ENCODE measurements at regions not wholly inside any gene's neighbourhood (a gene's known extent, or its start where the extent isn't known, plus 50 kb on each side); places are given as distances from the start of the nearest gene placed in this dataset.

DNA sequence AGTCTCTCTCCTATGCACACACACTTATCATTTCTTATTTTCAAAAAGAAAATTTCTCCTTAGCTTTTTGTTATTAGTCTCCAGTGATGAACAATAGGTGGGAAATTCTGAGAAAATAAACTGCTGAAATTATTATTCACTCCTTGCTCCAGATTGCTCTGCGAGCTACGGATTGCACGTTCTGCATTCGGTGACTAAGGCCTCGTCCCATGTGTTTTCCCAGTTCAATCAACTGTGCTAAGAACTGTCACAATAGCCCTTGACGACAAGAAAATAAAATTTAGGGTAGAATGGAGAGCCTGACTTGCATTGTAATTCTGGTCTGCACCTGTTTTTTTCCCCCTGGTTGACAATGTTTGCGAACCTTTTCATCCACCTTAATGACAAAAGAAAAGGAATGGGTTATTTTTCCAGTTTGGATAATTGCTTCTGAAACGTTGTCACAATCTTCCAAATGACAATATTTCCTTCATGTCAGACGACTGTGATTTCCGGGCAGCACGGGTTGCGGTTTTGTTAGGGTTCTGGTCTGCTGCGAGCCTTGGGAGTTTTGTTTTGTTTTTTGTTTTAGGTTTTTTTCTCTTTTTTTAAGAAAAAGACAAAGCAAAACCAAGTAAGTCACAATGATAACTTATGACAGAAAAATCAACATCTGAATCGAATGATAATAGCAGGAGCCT is 124.5 kb upstream of the NOCT start:
- Histone ChIP-seq H3K36me3 (ENCODE audit: low read depth, low read length) (no peaks in the 10 kb centered on the region), H3K9ac (ENCODE audit: low read length) (no peak overlapping the region), H3K4me3 (ENCODE audit: low read length) (no peak overlapping the region), H3F3A (ENCODE audit: low read length, unreplicated experiment) (no peaks in the 10 kb centered on the region), H3K27me3 (ENCODE audit: low read length) (no peaks in the 10 kb centered on the region), H3K79me2 (ENCODE audit: low read length) (no peaks in the 10 kb centered on the region), H3K9me3 (ENCODE audit: low read length) (no peaks in the 10 kb centered on the region), H2AFZ (ENCODE audit: low read length) (no peak overlapping the region), H3K4me1 (ENCODE audit: insufficient read depth, low read length) (no peaks in the 10 kb centered on the region), H4K20me1 (ENCODE audit: low read length) (no peaks in the 10 kb centered on the region), H3K9me2 (replicated peaks; ENCODE audit: low read length) (no peaks in the 10 kb centered on the region), H3K27ac (ENCODE audit: low read length) (no peak overlapping the region), H3K4me2 (ENCODE audit: low read length) (no peak overlapping the region)
- POLR2A ChIA-PET (ENCODE audit: unreplicated experiment) = no interaction called here
- CTCF ChIA-PET = no interaction called here
- intact Hi-C loops (cut with micrococcal nuclease) = no loop called here
- ATAC-seq (no peak), DNase-seq (no peak)
- TF ChIP-seq EZH2 (IDR thresholded peaks at IDR 0.05; ENCODE audit: low read length, unreplicated experiment) = no peak
- TF ChIP-seq, protein P1, sequence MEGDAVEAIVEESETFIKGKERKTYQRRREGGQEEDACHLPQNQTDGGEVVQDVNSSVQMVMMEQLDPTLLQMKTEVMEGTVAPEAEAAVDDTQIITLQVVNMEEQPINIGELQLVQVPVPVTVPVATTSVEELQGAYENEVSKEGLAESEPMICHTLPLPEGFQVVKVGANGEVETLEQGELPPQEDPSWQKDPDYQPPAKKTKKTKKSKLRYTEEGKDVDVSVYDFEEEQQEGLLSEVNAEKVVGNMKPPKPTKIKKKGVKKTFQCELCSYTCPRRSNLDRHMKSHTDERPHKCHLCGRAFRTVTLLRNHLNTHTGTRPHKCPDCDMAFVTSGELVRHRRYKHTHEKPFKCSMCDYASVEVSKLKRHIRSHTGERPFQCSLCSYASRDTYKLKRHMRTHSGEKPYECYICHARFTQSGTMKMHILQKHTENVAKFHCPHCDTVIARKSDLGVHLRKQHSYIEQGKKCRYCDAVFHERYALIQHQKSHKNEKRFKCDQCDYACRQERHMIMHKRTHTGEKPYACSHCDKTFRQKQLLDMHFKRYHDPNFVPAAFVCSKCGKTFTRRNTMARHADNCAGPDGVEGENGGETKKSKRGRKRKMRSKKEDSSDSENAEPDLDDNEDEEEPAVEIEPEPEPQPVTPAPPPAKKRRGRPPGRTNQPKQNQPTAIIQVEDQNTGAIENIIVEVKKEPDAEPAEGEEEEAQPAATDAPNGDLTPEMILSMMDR (conservative IDR thresholded peaks at IDR 0.05; ENCODE audit: low read depth, low read length) = no peak
- TF ChIP-seq EZH2phosphoT487 (IDR thresholded peaks at IDR 0.05; ENCODE audit: borderline replicate concordance, low read length) = no peak
- no TSS peak for BruUV-seq (replicated peaks)

DNA sequence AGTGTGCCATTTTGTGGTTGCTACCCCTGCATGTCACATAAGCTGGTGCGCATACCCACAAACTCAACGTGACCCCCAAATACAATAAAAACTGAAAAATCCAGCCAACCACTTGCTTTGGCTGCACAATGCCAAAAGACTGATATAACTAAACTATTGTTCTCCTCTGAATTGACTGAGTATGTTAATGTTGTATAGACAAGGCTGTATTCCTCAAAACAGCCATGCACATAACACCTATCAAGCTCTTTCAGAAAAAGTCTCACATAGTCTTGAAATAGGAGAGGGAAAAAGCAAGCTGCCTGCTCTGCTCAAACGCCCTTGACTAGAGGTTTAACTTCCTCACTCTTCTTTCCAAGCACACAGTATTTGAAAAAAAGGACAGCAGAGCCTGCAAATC is 126.4 kb upstream of the NOCT start:
- no peak for ATAC-seq

DNA sequence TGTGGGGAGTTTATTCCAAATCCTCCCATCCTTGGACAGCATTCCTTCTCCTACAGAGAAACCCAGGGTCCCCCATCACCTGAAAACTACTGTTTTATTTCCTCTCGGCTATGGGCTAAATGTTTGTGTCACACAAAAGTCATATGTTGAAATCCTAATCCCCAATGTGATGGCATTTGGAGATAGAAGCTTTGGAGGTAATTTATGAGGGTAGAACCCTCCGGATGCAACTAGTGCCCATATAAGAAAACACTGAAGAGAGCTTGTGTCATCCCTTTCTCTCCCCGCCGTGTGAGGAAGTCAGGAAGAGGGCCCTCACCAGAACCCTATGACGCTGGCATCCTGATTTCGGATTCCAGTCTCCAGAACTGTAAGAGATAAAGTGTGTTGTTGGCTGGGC is 127.8 kb upstream of the NOCT start:
- no peaks in the 10 kb centered on the region for H3K36me3 ChIP-seq (ENCODE audit: low read depth, low read length)
- no peak overlapping the region for H3K4me2 ChIP-seq (ENCODE audit: low read length)
- no peak overlapping the region for H3K9ac ChIP-seq (ENCODE audit: low read length)
- H3K79me2 ChIP-seq (ENCODE audit: low read length) = no peaks in the 10 kb centered on the region
- intact Hi-C loops (cut with micrococcal nuclease) = no loop called here
- no peaks in the 10 kb centered on the region for H3F3A ChIP-seq (ENCODE audit: low read length, unreplicated experiment)
- CTCF ChIA-PET = no interaction called here
- no peak overlapping the region for H2AFZ ChIP-seq (ENCODE audit: low read length)
- H3K27me3 ChIP-seq (ENCODE audit: low read length) = no peaks in the 10 kb centered on the region
- no peak overlapping the region for H3K4me3 ChIP-seq (ENCODE audit: low read length)
- no peaks in the 10 kb centered on the region for H3K9me3 ChIP-seq (ENCODE audit: low read length)
- H3K27ac ChIP-seq (ENCODE audit: low read length) = no peak overlapping the region
- POLR2A ChIA-PET (ENCODE audit: unreplicated experiment) = no interaction called here
- no peaks in the 10 kb centered on the region for H3K4me1 ChIP-seq (ENCODE audit: insufficient read depth, low read length)
- BruUV-seq (replicated peaks) = no TSS peak
- ATAC-seq = no peak
- TF ChIP-seq EZH2phosphoT487 (IDR thresholded peaks at IDR 0.05; ENCODE audit: borderline replicate concordance, low read length) = no peak
- TF ChIP-seq EZH2 (IDR thresholded peaks at IDR 0.05; ENCODE audit: low read length, unreplicated experiment) = no peak
- TF ChIP-seq, protein P1 (conservative IDR thresholded peaks at IDR 0.05; ENCODE audit: low read depth, low read length) = no peak
- DNase-seq = no peak
- no peaks in the 10 kb centered on the region for H4K20me1 ChIP-seq (ENCODE audit: low read length)
- H3K9me2 ChIP-seq (replicated peaks; ENCODE audit: low read length) = no peaks in the 10 kb centered on the region

More for the DNA sequence above, 126.4 kb upstream of the NOCT start:
- Histone ChIP-seq H4K20me1 (ENCODE audit: low read length) (no peaks in the 10 kb centered on the region), H3K9me2 (replicated peaks; ENCODE audit: low read length) (no peaks in the 10 kb centered on the region), H3K9ac (ENCODE audit: low read length) (no peak overlapping the region), H3F3A (ENCODE audit: low read length, unreplicated experiment) (no peaks in the 10 kb centered on the region), H3K79me2 (ENCODE audit: low read length) (no peaks in the 10 kb centered on the region), H3K4me2 (ENCODE audit: low read length) (no peak overlapping the region), H2AFZ (ENCODE audit: low read length) (no peak overlapping the region), H3K9me3 (ENCODE audit: low read length) (no peaks in the 10 kb centered on the region), H3K4me3 (ENCODE audit: low read length) (no peak overlapping the region), H3K36me3 (ENCODE audit: low read depth, low read length) (no peaks in the 10 kb centered on the region), H3K27me3 (ENCODE audit: low read length) (no peaks in the 10 kb centered on the region), H3K4me1 (ENCODE audit: insufficient read depth, low read length) (no peaks in the 10 kb centered on the region), H3K27ac (ENCODE audit: low read length) (no peak overlapping the region)
- intact Hi-C loops (cut with micrococcal nuclease) = no loop called here
- ChIA-PET CTCF (no interaction called here), POLR2A (ENCODE audit: unreplicated experiment) (no interaction called here)
- BruUV-seq (replicated peaks) = no TSS peak
- DNase-seq = no peak
- TF ChIP-seq, protein P1 (conservative IDR thresholded peaks at IDR 0.05; ENCODE audit: low read depth, low read length) = no peak
- no peak for TF ChIP-seq EZH2phosphoT487 (IDR thresholded peaks at IDR 0.05; ENCODE audit: borderline replicate concordance, low read length)
- TF ChIP-seq EZH2 (IDR thresholded peaks at IDR 0.05; ENCODE audit: low read length, unreplicated experiment) = no peak

Measured in PC-3 (cell line).